H9 (cell line): ENCODE measurements at regions not wholly inside any gene's neighbourhood (a gene's known extent, or its start where the extent isn't known, plus 50 kb on each side); places are given as distances from the start of the nearest gene placed in this dataset.

Source experiments
- DNase-seq: peaks from one replicate; pipeline ENCODE4 v3.0.0-alpha.2; 2017
- H2AFZ ChIP-seq: one replicate; pipeline ENCODE4 v1.6.1; 2013; ENCODE audit warnings: mild to moderate bottlenecking, low read length, control low read depth, moderate library complexity
- H2AK5ac ChIP-seq: 2 replicates; pipeline ENCODE4 v1.6.1; 2013; ENCODE audit warnings: low read length, control low read depth, mixed read lengths; ENCODE audit not compliant: insufficient read length
- H2BK120ac ChIP-seq: one replicate; pipeline ENCODE4 v1.6.1; 2013; ENCODE audit warnings: low read depth, mild to moderate bottlenecking, low read length, control low read depth, inconsistent platforms; ENCODE audit not compliant: poor library complexity, severe bottlenecking
- H2BK12ac ChIP-seq: 2 replicates; pipeline ENCODE4 v1.6.1; 2013; ENCODE audit warnings: low read length, control low read depth, mixed read lengths, low read depth; ENCODE audit not compliant: insufficient read length
- H2BK15ac ChIP-seq: 2 replicates; pipeline ENCODE4 v1.6.1; 2013; ENCODE audit warnings: low read depth, low read length, control low read depth
- H2BK20ac ChIP-seq: one replicate; pipeline ENCODE4 v1.6.1; 2013; ENCODE audit warnings: low read depth, mild to moderate bottlenecking, low read length, control low read depth, inconsistent platforms; ENCODE audit not compliant: poor library complexity, severe bottlenecking
- H2BK5ac ChIP-seq: 2 replicates; pipeline ENCODE4 v1.6.1; 2013; ENCODE audit warnings: low read length, control low read depth, mixed read lengths; ENCODE audit not compliant: insufficient read length
- H3K14ac ChIP-seq: 2 replicates; pipeline ENCODE4 v1.6.1; 2013; ENCODE audit warnings: low read length, control low read depth; ENCODE audit not compliant: insufficient read depth
- H3K18ac ChIP-seq: 2 replicates; pipeline ENCODE4 v1.6.1; 2013; ENCODE audit warnings: low read depth, mild to moderate bottlenecking, mixed read lengths, low read length, control low read depth; ENCODE audit not compliant: insufficient read length
- H3K23ac ChIP-seq: 2 replicates; pipeline ENCODE4 v1.6.1; 2013; ENCODE audit warnings: low read length, control low read depth, mixed read lengths, low read depth; ENCODE audit not compliant: insufficient read length
- H3K23me2 ChIP-seq: 2 replicates; pipeline ENCODE4 v1.6.1; 2013; ENCODE audit warnings: low read depth, mild to moderate bottlenecking, mixed read lengths, low read length, control low read depth; ENCODE audit not compliant: insufficient read length, poor library complexity, severe bottlenecking
- H3K27ac ChIP-seq: 2 replicates; pipeline ENCODE4 v1.5.1; 2013; ENCODE audit warnings: low read length, control low read depth, mixed read lengths, low read depth; ENCODE audit not compliant: insufficient read length
- H3K27me3 ChIP-seq: 2 replicates; pipeline ENCODE4 v1.6.1; 2013; ENCODE audit warnings: low read length, control low read depth, inconsistent platforms; ENCODE audit not compliant: insufficient read depth
- H3K4ac ChIP-seq: 2 replicates; pipeline ENCODE4 v1.6.1; 2013; ENCODE audit warnings: low read depth, mild to moderate bottlenecking, control low read depth, inconsistent platforms, low read length, moderate library complexity
- H3K4me1 ChIP-seq: 2 replicates; pipeline ENCODE4 v1.6.1; 2013; ENCODE audit warnings: low read length, control low read depth, inconsistent platforms; ENCODE audit not compliant: insufficient read depth
- H3K4me2 ChIP-seq: 2 replicates; pipeline ENCODE4 v1.6.1; 2013; ENCODE audit warnings: low read length, control low read depth, mixed read lengths; ENCODE audit not compliant: insufficient read length, insufficient read depth
- H3K56ac ChIP-seq: 2 replicates; pipeline ENCODE4 v1.6.1; 2013; ENCODE audit warnings: low read depth, mild to moderate bottlenecking, mixed read lengths, low read length, control low read depth; ENCODE audit not compliant: insufficient read length
- H3K79me1 ChIP-seq: 2 replicates; pipeline ENCODE4 v1.6.1; 2013; ENCODE audit warnings: low read depth, mild to moderate bottlenecking, moderate library complexity, low read length, control low read depth, inconsistent platforms; ENCODE audit not compliant: insufficient read depth, poor library complexity, severe bottlenecking
- H3K79me2 ChIP-seq: 2 replicates; pipeline ENCODE4 v1.6.1; 2013; ENCODE audit warnings: low read length, control low read depth, inconsistent platforms; ENCODE audit not compliant: insufficient read depth
- H3K9ac ChIP-seq: 2 replicates; pipeline ENCODE4 v1.6.1; 2013; ENCODE audit warnings: low read length, control low read depth, mixed read lengths; ENCODE audit not compliant: insufficient read length; ENCODE audit errors: extremely low read depth
- H3K9me3 ChIP-seq: one replicate; pipeline ENCODE4 v1.6.1; 2013; ENCODE audit warnings: low read depth, low read length, inconsistent platforms; ENCODE audit not compliant: control insufficient read depth
- H3T11ph ChIP-seq: one replicate; pipeline ENCODE4 v1.6.1; 2013; ENCODE audit warnings: mild to moderate bottlenecking, low read length, control low read depth, inconsistent platforms
- H4K20me1 ChIP-seq: one replicate; pipeline ENCODE4 v1.6.1; 2013; ENCODE audit not compliant: control insufficient read depth, insufficient read length, insufficient read depth
- H4K5ac ChIP-seq: 2 replicates; pipeline ENCODE4 v1.6.1; 2013; ENCODE audit warnings: low read depth, mild to moderate bottlenecking, mixed read lengths, low read length, control low read depth; ENCODE audit not compliant: insufficient read length
- H4K8ac ChIP-seq: replicated peaks from 2 replicates; pipeline ENCODE4 v1.6.1; 2013; ENCODE audit warnings: low read length, control low read depth, mixed read lengths, low read depth; ENCODE audit not compliant: insufficient read length
- H4K91ac ChIP-seq: 2 replicates; pipeline ENCODE4 v1.6.1; 2013; ENCODE audit warnings: low read depth, mild to moderate bottlenecking, moderate library complexity, mixed read lengths, low read length, control low read depth; ENCODE audit not compliant: insufficient read length
- H3K27ac Mint-ChIP-seq, 3 experiments: 2 replicates in 2 of 3; 3 replicates in 1 of 3; pipeline ENCODE4 v1.8.0; 2020 to 2021; ENCODE audit warnings: mixed read lengths in 3 of 3, mild to moderate bottlenecking in 1 of 3, moderate library complexity in 1 of 3
- H3K27me3 Mint-ChIP-seq: 2 replicates; pipeline ENCODE4 v1.8.0; 2021; ENCODE audit warnings: low read depth, mild to moderate bottlenecking, moderate library complexity, mixed read lengths
- H3K36me3 Mint-ChIP-seq, 3 experiments: 2 replicates in 2 of 3; 3 replicates in 1 of 3; pipeline ENCODE4 v1.8.0; 2020 to 2021; ENCODE audit warnings: low read depth in 3 of 3, mixed read lengths in 3 of 3; ENCODE audit not compliant: insufficient read depth in 1 of 3
- H3K4me1 Mint-ChIP-seq, 2 experiments: 2 replicates each; pipeline ENCODE4 v1.8.0; 2020; ENCODE audit warnings: mixed read lengths in 2 of 2
- H3K4me3 Mint-ChIP-seq, 2 experiments: 2 replicates in 1 of 2; 3 replicates in 1 of 2; pipeline ENCODE4 v1.8.0; 2020 to 2021; ENCODE audit warnings: mild to moderate bottlenecking in 2 of 2, mixed read lengths in 2 of 2, moderate library complexity in 1 of 2
- H3K9me3 Mint-ChIP-seq, 2 experiments: 2 replicates in 1 of 2; 3 replicates in 1 of 2; pipeline ENCODE4 v1.8.0; 2020; ENCODE audit warnings: mild to moderate bottlenecking in 2 of 2, mixed read lengths in 2 of 2, moderate library complexity in 1 of 2
- WGBS: extraction: QIAGEN DNeasy Blood & Tissue Kit; methylation state at CpG from one replicate; pipeline ENCODE4 v1.1.7; 2013; ENCODE audit warnings: missing lambda C conversion rate, low lambda C conversion rate, mixed read lengths; ENCODE audit not compliant: insufficient read length; ENCODE audit errors: extremely low coverage; 5-methylcytosine and 5-hydroxymethylcytosine counted together
- TF ChIP-seq, protein P1 (sequence below): fragments of 200-600 bp; sonication (generic); conservative IDR thresholded peaks from 3 replicates; pipeline ENCODE4 v1.8.0; 2021; ENCODE audit warnings: antibody characterized with exemption, mild to moderate bottlenecking

DNA sequence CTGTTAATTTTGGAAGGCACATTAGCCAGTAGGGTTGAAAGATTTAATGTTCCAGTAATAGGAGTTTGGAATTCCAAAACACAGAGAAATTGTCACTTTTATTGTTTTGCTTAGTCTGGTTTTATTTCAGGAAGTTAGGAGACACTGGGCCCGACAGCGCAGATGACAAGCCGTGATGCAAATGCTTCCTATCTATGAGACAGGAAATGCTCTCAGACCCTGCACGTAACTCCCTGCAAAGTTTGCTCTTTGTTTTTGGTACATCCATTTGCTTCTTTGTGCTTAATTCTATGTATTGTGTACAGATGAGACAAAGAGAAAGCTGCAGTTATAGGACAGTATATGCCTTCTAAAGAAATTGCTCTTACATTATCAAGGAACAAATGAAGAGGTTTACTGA, 201.6 kb upstream of the SGK1 start:
- Histone ChIP-seq H3K23me2 (no peaks in the 10 kb centered on the region), H2BK20ac (no peak overlapping the region), H3K79me2 (no peaks in the 10 kb centered on the region), H3K4me1 (peaks cover 2% of the 10 kb centered on the region; the same call in 1 of the 2 replicates), H2BK5ac (no peak overlapping the region), H3K9me3 (no peaks in the 10 kb centered on the region), H3K27ac (no peak overlapping the region), H2BK120ac (no peak overlapping the region), H3K18ac (no peak overlapping the region), H3K4ac (no peak overlapping the region), H3K79me1 (no peaks in the 10 kb centered on the region), H3K4me2 (no peak overlapping the region), H3K14ac (no peak overlapping the region), H4K20me1 (no peaks in the 10 kb centered on the region), H3T11ph (no peak overlapping the region), H3K23ac (no peak overlapping the region), H2AFZ (no peak overlapping the region), H2AK5ac (no peak overlapping the region), H4K91ac (no peak overlapping the region), H3K27me3 (no peaks in the 10 kb centered on the region), H2BK15ac (no peak overlapping the region), H2BK12ac (no peak overlapping the region), H3K56ac (no peak overlapping the region), H4K5ac (no peak overlapping the region), H4K8ac (no peak overlapping the region), H3K9ac (no peak overlapping the region)
- TF ChIP-seq, protein P1, sequence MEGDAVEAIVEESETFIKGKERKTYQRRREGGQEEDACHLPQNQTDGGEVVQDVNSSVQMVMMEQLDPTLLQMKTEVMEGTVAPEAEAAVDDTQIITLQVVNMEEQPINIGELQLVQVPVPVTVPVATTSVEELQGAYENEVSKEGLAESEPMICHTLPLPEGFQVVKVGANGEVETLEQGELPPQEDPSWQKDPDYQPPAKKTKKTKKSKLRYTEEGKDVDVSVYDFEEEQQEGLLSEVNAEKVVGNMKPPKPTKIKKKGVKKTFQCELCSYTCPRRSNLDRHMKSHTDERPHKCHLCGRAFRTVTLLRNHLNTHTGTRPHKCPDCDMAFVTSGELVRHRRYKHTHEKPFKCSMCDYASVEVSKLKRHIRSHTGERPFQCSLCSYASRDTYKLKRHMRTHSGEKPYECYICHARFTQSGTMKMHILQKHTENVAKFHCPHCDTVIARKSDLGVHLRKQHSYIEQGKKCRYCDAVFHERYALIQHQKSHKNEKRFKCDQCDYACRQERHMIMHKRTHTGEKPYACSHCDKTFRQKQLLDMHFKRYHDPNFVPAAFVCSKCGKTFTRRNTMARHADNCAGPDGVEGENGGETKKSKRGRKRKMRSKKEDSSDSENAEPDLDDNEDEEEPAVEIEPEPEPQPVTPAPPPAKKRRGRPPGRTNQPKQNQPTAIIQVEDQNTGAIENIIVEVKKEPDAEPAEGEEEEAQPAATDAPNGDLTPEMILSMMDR = no peak
- Mint-ChIP-seq H3K27ac (no peak overlapping the region; a peak in 2 of 7 replicates), H3K36me3 (no peaks in the 10 kb centered on the region), H3K27me3 (no peaks in the 10 kb centered on the region), H3K4me3 (no peak overlapping the region), H3K4me1 (peaks cover 21 to 28% of the 10 kb centered on the region in 2 experiments), H3K9me3 (no peaks in the 10 kb centered on the region)
- no peak for DNase-seq
- WGBS = no CpG with 5 or more reads among the region's 4 CpGs
